ENCODE measurements at regions not wholly inside any gene's neighbourhood (a gene's known extent, or its start where the extent isn't known, plus 50 kb on each side); places are given as distances from the start of the nearest gene placed in this dataset.

GRCh38 chr5:155767470-155767869 is 559.5 kb upstream of the SGCD start:
- DNase-seq (ENCODE audit: low read depth, low spot score) (no peak), ATAC-seq (no peak)
- Histone ChIP-seq H3K36me3 (ENCODE audit: control insufficient read depth, insufficient read depth, low read length) (no peaks in the 10 kb centered on the region), H3K4me1 (ENCODE audit: control insufficient read depth, insufficient read depth, low read length) (no peaks in the 10 kb centered on the region), H3K4me3 (ENCODE audit: low read depth in 2 of 2, low read length in 2 of 2) (no peak overlapping the region), H3K9me3 (ENCODE audit: control insufficient read depth, insufficient read depth, low read depth, low read length) (no peaks in the 10 kb centered on the region), H3K27me3 (ENCODE audit: control insufficient read depth, insufficient read depth, low read length) (no peaks in the 10 kb centered on the region), H3K27ac (ENCODE audit: low read length) (no peak overlapping the region)
- TF ChIP-seq POLR2AphosphoS5 (IDR thresholded peaks at IDR 0.05; ENCODE audit: low read depth, low read length), result no peak
- no peak for TF ChIP-seq REST (IDR thresholded peaks at IDR 0.05; ENCODE audit: insufficient read depth in 1 of 2, low read depth in 2 of 2, low read length in 1 of 2)
- no peak for TF ChIP-seq SIN3A (IDR thresholded peaks at IDR 0.05; ENCODE audit: borderline replicate concordance, insufficient read depth, low read depth, low read length)
- no peak for TF ChIP-seq CTCF (IDR thresholded peaks at IDR 0.05)
- no peak for TF ChIP-seq TCF7L2 (IDR thresholded peaks at IDR 0.05; ENCODE audit: low read depth, low read length)
- no TSS peak for BruUV-seq (replicated peaks)
- intact Hi-C loops (cut with micrococcal nuclease; ENCODE audit: unreplicated experiment) (no loop called here), in situ Hi-C loops (cut with HindIII; ENCODE audit: low pct_unique_long_range_greater_than_20kb, low sequenced_read_pairs) (no loop called here)
- ChIA-PET CTCF (no interaction called here), POLR2A (no interaction called here)

GRCh38 chr5:155768332-155768731 is 558.6 kb upstream of the SGCD start:
- no peaks in the 10 kb centered on the region for H3K4me1 ChIP-seq (ENCODE audit: control insufficient read depth, insufficient read depth, low read length)
- ATAC-seq, result no peak
- no peak overlapping the region for H3K27ac ChIP-seq (ENCODE audit: low read length)
- ChIA-PET CTCF (no interaction called here), POLR2A (no interaction called here)
- BruUV-seq (replicated peaks), result no TSS peak
- H3K9me3 ChIP-seq (ENCODE audit: control insufficient read depth, insufficient read depth, low read depth, low read length), result no peaks in the 10 kb centered on the region
- TF ChIP-seq POLR2AphosphoS5 (IDR thresholded peaks at IDR 0.05; ENCODE audit: low read depth, low read length) (no peak), REST (IDR thresholded peaks at IDR 0.05; ENCODE audit: insufficient read depth in 1 of 2, low read depth in 2 of 2, low read length in 1 of 2) (no peak), SIN3A (IDR thresholded peaks at IDR 0.05; ENCODE audit: borderline replicate concordance, insufficient read depth, low read depth, low read length) (no peak), TCF7L2 (IDR thresholded peaks at IDR 0.05; ENCODE audit: low read depth, low read length) (no peak), CTCF (IDR thresholded peaks at IDR 0.05) (no peak)
- H3K27me3 ChIP-seq (ENCODE audit: control insufficient read depth, insufficient read depth, low read length), result no peaks in the 10 kb centered on the region
- DNase-seq (ENCODE audit: low read depth, low spot score), result no peak
- in situ Hi-C loops (cut with HindIII; ENCODE audit: low pct_unique_long_range_greater_than_20kb, low sequenced_read_pairs), result no loop called here
- no peaks in the 10 kb centered on the region for H3K36me3 ChIP-seq (ENCODE audit: control insufficient read depth, insufficient read depth, low read length)
- intact Hi-C loops (cut with micrococcal nuclease; ENCODE audit: unreplicated experiment), result no loop called here
- no peak overlapping the region for H3K4me3 ChIP-seq (ENCODE audit: low read depth in 2 of 2, low read length in 2 of 2)
